ENCODE measurements at regions not wholly inside any gene's neighbourhood (a gene's known extent, or its start where the extent isn't known, plus 50 kb on each side); places are given as distances from the start of the nearest gene placed in this dataset.

DNA sequence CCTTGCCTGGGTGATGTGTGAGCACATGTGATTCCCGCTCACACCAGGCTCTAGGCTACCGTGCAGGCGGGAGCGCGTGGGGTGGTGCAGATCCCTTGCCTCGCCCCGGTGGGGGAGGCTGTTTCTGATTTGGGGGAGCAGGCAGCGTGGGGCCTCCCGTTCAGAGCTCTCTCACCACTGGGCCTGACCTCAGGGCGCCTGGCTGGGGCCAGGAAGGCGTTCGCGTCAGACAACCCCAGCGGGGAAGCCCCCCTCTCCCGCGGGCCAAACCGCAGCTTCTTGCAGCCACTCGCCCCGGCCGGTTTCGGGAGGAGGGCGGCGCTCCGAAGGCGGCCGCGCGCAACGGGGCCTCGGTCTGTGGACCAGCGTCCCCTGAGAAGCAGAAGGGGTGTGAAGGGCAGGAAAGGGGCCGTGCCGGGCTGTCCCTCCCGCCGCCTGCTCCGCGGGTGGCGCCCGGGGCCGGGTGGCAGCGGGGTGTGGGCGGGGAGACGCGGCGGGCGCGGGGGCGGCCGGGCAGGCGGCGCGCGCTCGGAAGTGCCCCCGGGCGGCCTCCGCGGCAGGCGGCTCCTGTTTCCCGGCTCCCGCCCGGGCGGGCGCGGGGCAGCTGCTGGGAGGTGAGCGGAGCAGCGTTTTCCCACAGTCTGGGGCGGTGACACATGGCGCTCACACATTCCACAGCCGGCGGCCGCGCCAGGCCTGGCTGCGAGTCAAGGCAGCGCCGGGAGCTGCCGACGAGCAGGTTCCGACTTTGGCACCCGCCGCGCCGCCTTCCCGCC lies 65.1 kb upstream of the HES1 start:
- TF ChIP-seq, protein P1, sequence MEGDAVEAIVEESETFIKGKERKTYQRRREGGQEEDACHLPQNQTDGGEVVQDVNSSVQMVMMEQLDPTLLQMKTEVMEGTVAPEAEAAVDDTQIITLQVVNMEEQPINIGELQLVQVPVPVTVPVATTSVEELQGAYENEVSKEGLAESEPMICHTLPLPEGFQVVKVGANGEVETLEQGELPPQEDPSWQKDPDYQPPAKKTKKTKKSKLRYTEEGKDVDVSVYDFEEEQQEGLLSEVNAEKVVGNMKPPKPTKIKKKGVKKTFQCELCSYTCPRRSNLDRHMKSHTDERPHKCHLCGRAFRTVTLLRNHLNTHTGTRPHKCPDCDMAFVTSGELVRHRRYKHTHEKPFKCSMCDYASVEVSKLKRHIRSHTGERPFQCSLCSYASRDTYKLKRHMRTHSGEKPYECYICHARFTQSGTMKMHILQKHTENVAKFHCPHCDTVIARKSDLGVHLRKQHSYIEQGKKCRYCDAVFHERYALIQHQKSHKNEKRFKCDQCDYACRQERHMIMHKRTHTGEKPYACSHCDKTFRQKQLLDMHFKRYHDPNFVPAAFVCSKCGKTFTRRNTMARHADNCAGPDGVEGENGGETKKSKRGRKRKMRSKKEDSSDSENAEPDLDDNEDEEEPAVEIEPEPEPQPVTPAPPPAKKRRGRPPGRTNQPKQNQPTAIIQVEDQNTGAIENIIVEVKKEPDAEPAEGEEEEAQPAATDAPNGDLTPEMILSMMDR (conservative IDR thresholded peaks at IDR 0.05; ENCODE audit: low read depth in 2 of 2), result no peak
- TF ChIP-seq EZH2 (IDR thresholded peaks at IDR 0.05; ENCODE audit: low read depth, unreplicated experiment), result no peak
- peak; percentile 10; the same call in 1 of the 2 replicates for TF ChIP-seq CREB1 (CRISPR knock-in tag; IDR thresholded peaks at IDR 0.05; ENCODE audit: low read depth)
- TF ChIP-seq, protein P2, sequence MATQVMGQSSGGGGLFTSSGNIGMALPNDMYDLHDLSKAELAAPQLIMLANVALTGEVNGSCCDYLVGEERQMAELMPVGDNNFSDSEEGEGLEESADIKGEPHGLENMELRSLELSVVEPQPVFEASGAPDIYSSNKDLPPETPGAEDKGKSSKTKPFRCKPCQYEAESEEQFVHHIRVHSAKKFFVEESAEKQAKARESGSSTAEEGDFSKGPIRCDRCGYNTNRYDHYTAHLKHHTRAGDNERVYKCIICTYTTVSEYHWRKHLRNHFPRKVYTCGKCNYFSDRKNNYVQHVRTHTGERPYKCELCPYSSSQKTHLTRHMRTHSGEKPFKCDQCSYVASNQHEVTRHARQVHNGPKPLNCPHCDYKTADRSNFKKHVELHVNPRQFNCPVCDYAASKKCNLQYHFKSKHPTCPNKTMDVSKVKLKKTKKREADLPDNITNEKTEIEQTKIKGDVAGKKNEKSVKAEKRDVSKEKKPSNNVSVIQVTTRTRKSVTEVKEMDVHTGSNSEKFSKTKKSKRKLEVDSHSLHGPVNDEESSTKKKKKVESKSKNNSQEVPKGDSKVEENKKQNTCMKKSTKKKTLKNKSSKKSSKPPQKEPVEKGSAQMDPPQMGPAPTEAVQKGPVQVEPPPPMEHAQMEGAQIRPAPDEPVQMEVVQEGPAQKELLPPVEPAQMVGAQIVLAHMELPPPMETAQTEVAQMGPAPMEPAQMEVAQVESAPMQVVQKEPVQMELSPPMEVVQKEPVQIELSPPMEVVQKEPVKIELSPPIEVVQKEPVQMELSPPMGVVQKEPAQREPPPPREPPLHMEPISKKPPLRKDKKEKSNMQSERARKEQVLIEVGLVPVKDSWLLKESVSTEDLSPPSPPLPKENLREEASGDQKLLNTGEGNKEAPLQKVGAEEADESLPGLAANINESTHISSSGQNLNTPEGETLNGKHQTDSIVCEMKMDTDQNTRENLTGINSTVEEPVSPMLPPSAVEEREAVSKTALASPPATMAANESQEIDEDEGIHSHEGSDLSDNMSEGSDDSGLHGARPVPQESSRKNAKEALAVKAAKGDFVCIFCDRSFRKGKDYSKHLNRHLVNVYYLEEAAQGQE (IDR thresholded peaks at IDR 0.05; ENCODE audit: unreplicated experiment), result no peak
- 0 out of 2 replicates have a peak, but pooled peaks have one; percentile 31 for TF ChIP-seq POLR2AphosphoS5 (IDR thresholded peaks at IDR 0.05; ENCODE audit: low read depth)
- no peak for TF ChIP-seq NANOG (IDR thresholded peaks at IDR 0.05; ENCODE audit: borderline replicate concordance)
- no peak for TF ChIP-seq EZH2phosphoT487 (IDR thresholded peaks at IDR 0.05; ENCODE audit: unreplicated experiment)
- TF ChIP-seq JUNB (IDR thresholded peaks at IDR 0.05; ENCODE audit: unreplicated experiment), result no peak
- no peak for TF ChIP-seq ZNF114 (CRISPR knock-in tag; IDR thresholded peaks at IDR 0.05)
- TF ChIP-seq ZNF462 (CRISPR knock-in tag; IDR thresholded peaks at IDR 0.05), result no peak
